ENCODE measurements at regions not wholly inside any gene's neighbourhood (a gene's known extent, or its start where the extent isn't known, plus 50 kb on each side); places are given as distances from the start of the nearest gene placed in this dataset.

GRCh38 chr2:8009010-8009597 is 672.8 kb upstream of the ID2 start:
- DNase-seq (ENCODE audit: low read depth), result no peak

GRCh38 chr2:8015848-8016600 is 665.8 kb upstream of the ID2 start:
- no peak for DNase-seq (ENCODE audit: low read depth)

- DNase-seq (ENCODE audit: low read depth), result no peak
These were observed 665.2 kb upstream of the ID2 start for GRCh38 chr2:8016688-8017087.

GRCh38 chr2:8018956-8019355 is 662.9 kb upstream of the ID2 start:
- no peak for DNase-seq (ENCODE audit: low read depth)

GRCh38 chr2:8019934-8020333 is 661.9 kb upstream of the ID2 start:
- DNase-seq (ENCODE audit: low read depth), result no peak

GRCh38 chr2:8021921-8022320 is 659.9 kb upstream of the ID2 start:
- no peak for DNase-seq (ENCODE audit: low read depth)

- DNase-seq (ENCODE audit: low read depth), result no peak
These were observed 658.8 kb upstream of the ID2 start for GRCh38 chr2:8022908-8023640.

- DNase-seq (ENCODE audit: low read depth), result no peak
These were observed 657.4 kb upstream of the ID2 start for GRCh38 chr2:8024506-8024905.

- no peak for DNase-seq (ENCODE audit: low read depth)
These were observed 655.5 kb upstream of the ID2 start for GRCh38 chr2:8026381-8026780.

- no peak for DNase-seq (ENCODE audit: low read depth)
These were observed 654.5 kb upstream of the ID2 start for GRCh38 chr2:8027387-8027786.

GRCh38 chr2:8028036-8028435 is 653.8 kb upstream of the ID2 start:
- no peak for DNase-seq (ENCODE audit: low read depth)

GRCh38 chr2:8028436-8028835 is 653.4 kb upstream of the ID2 start:
- no peak for DNase-seq (ENCODE audit: low read depth)

GRCh38 chr2:8028981-8029380 is 652.9 kb upstream of the ID2 start:
- DNase-seq (ENCODE audit: low read depth), result no peak

GRCh38 chr2:8030573-8031303 is 651.1 kb upstream of the ID2 start:
- DNase-seq (ENCODE audit: low read depth), result no peak

- DNase-seq (ENCODE audit: low read depth), result no peak
These were observed 650.5 kb upstream of the ID2 start for GRCh38 chr2:8031370-8031769.

- DNase-seq (ENCODE audit: low read depth), result no peak
These were observed 648.2 kb upstream of the ID2 start for GRCh38 chr2:8033546-8034096.

GRCh38 chr2:8036366-8036765 is 645.5 kb upstream of the ID2 start:
- DNase-seq (ENCODE audit: low read depth), result no peak

GRCh38 chr2:8039732-8040131 is 642.1 kb upstream of the ID2 start:
- no peak for DNase-seq (ENCODE audit: low read depth)

GRCh38 chr2:8043295-8043694 is 638.6 kb upstream of the ID2 start:
- DNase-seq (ENCODE audit: low read depth), result no peak

GRCh38 chr2:8044046-8044594 is 637.7 kb upstream of the ID2 start:
- no peak for DNase-seq (ENCODE audit: low read depth)

- DNase-seq (ENCODE audit: low read depth), result no peak
These were observed 636.7 kb upstream of the ID2 start for GRCh38 chr2:8045081-8045614.

- no peak for DNase-seq (ENCODE audit: low read depth)
These were observed 635.0 kb upstream of the ID2 start for GRCh38 chr2:8046849-8047248.
